H1 (cell line): ENCODE measurements at regions not wholly inside any gene's neighbourhood (a gene's known extent, or its start where the extent isn't known, plus 50 kb on each side); places are given as distances from the start of the nearest gene placed in this dataset.

Source experiments
- CTCF ChIA-PET: fragments of 300-600 bp; sonication (Branson Sonifier 250); formaldehyde crosslinking; loops from one replicate; lab custom pipeline; 2021; ENCODE audit not compliant: partially characterized antibody; lab: Charles Lee
- POLR2A ChIA-PET: fragments of 300-600 bp; sonication (Branson Sonifier 250); formaldehyde crosslinking; loops from one replicate; lab custom pipeline; 2021; ENCODE audit warnings: inconsistent platforms; ENCODE audit not compliant: partially characterized antibody; lab: Charles Lee
- DNase-seq, 2 experiments: peaks; one replicate each; pipeline versions ENCODE4 v3.0.0 to v3.0.0-alpha.2; 2010 to 2022; ENCODE audit warnings: low spot score in 2 of 2, low read depth in 1 of 2, mixed read lengths in 1 of 2
- FAIRE-seq: peaks from 2 replicates; lab custom pipeline; 2011; peaks lifted over from hg19 to GRCh38; lab: Jason Lieb, UNC
- H2AFZ ChIP-seq: 2 replicates; pipeline ENCODE4 v1.8.1; 2012; ENCODE audit warnings: low read length, inconsistent platforms
- H2AK5ac ChIP-seq: 2 replicates; pipeline ENCODE4 v1.6.1; 2013; ENCODE audit warnings: low read depth, low read length
- H2BK120ac ChIP-seq: replicated peaks from 2 replicates; pipeline ENCODE3; 2013; ENCODE audit warnings: low read depth, low read length, inconsistent platforms
- H2BK12ac ChIP-seq: 2 replicates; pipeline ENCODE4 v1.6.1; 2013; ENCODE audit warnings: low read depth, low read length
- H2BK15ac ChIP-seq: 2 replicates; pipeline ENCODE4 v1.6.1; 2013; ENCODE audit warnings: low read length
- H2BK20ac ChIP-seq: 2 replicates; pipeline ENCODE4 v1.6.1; 2013; ENCODE audit warnings: low read length
- H2BK5ac ChIP-seq: 2 replicates; pipeline ENCODE4 v1.6.1; 2013; ENCODE audit warnings: low read depth, low read length
- H3K14ac ChIP-seq: 2 replicates; pipeline ENCODE4 v1.6.1; 2013; ENCODE audit warnings: inconsistent platforms; ENCODE audit not compliant: insufficient read length
- H3K18ac ChIP-seq: 2 replicates; pipeline ENCODE4 v1.6.1; 2013; ENCODE audit warnings: low read length; ENCODE audit errors: extremely low read depth
- H3K23ac ChIP-seq: 2 replicates; pipeline ENCODE4 v1.6.1; 2013; ENCODE audit warnings: inconsistent platforms; ENCODE audit not compliant: insufficient read length
- H3K23me2 ChIP-seq: 2 replicates; pipeline ENCODE4 v1.6.1; 2013; ENCODE audit warnings: low read depth, low read length
- H3K27ac ChIP-seq: 2 replicates; pipeline ENCODE4 v1.6.1; 2011; ENCODE audit warnings: low read depth, low read length, inconsistent platforms
- H3K27me3 ChIP-seq, 4 experiments: replicated peaks in 1 of 4; 1 replicate in 1 of 4; 2 replicates in 3 of 4; pipeline versions ENCODE4 v1.6.1 to v1.8.1; 2011 to 2013; ENCODE audit warnings: low read length in 3 of 4, mild to moderate bottlenecking in 3 of 4, inconsistent platforms in 2 of 4, mixed read lengths in 2 of 4, moderate library complexity in 1 of 4; ENCODE audit not compliant: control insufficient read depth in 3 of 4, insufficient read depth in 3 of 4; ENCODE audit errors: extremely low read depth in 1 of 4
- H3K36me3 ChIP-seq, 4 experiments: 2 replicates each; pipeline versions ENCODE4 v1.6.1 to v1.8.1; 2011 to 2013; ENCODE audit warnings: mild to moderate bottlenecking in 4 of 4, low read length in 3 of 4, moderate library complexity in 2 of 4, control low read depth in 1 of 4, inconsistent platforms in 1 of 4; ENCODE audit not compliant: insufficient read depth in 4 of 4, control insufficient read depth in 2 of 4
- H3K4ac ChIP-seq: replicated peaks from 2 replicates; pipeline ENCODE3; 2013; ENCODE audit warnings: low read length, low read depth, mixed read lengths, inconsistent platforms; ENCODE audit not compliant: insufficient read length
- H3K4me1 ChIP-seq, 4 experiments: replicated peaks in 1 of 4; 1 replicate in 1 of 4; 2 replicates in 3 of 4; pipeline versions ENCODE4 v1.6.1 to v1.8.1; 2011 to 2013; ENCODE audit warnings: low read length in 3 of 4, inconsistent platforms in 2 of 4, mixed read lengths in 1 of 4; ENCODE audit not compliant: insufficient read depth in 4 of 4, control insufficient read depth in 3 of 4
- H3K4me2 ChIP-seq, 2 experiments: 2 replicates each; pipeline versions ENCODE4 v1.6.1 to v1.8.1; 2011 to 2013; ENCODE audit warnings: low read depth in 2 of 2, low read length in 2 of 2, control low read depth in 1 of 2, inconsistent platforms in 1 of 2, mild to moderate bottlenecking in 1 of 2; ENCODE audit not compliant: insufficient read depth in 1 of 2
- H3K4me3 ChIP-seq, 4 experiments: fragments of 200-600, 300-600 bp in 1 of 4; sonication (generic), shearing (Covaris generic), sonication (Bioruptor Twin) in 1 of 4; 2 replicates each; pipeline versions ENCODE4 v1.5.1 to v1.8.1; 2011 to 2016; ENCODE audit warnings: low read length in 4 of 4, low read depth in 3 of 4, control low read depth in 2 of 4, inconsistent platforms in 2 of 4, mild to moderate bottlenecking in 2 of 4, mixed read lengths in 1 of 4, moderate library complexity in 1 of 4; ENCODE audit not compliant: insufficient read depth in 2 of 4; ENCODE audit errors: extremely low read depth in 1 of 4
- H3K56ac ChIP-seq: replicated peaks from 2 replicates; pipeline ENCODE3; 2013; ENCODE audit warnings: low read depth, mild to moderate bottlenecking, mixed read lengths, low read length, inconsistent platforms; ENCODE audit not compliant: insufficient read length
- H3K79me1 ChIP-seq: 2 replicates; pipeline ENCODE4 v1.6.1; 2013; ENCODE audit warnings: low read depth, low read length, control low read depth
- H3K79me2 ChIP-seq, 2 experiments: 2 replicates each; pipeline versions ENCODE4 v1.6.1 to v1.8.1; 2012 to 2013; ENCODE audit warnings: low read length in 2 of 2, mild to moderate bottlenecking in 2 of 2, inconsistent platforms in 1 of 2; ENCODE audit not compliant: insufficient read depth in 2 of 2, control insufficient read depth in 1 of 2
- H3K9ac ChIP-seq, 4 experiments: replicated peaks in 1 of 4; 1 replicate in 1 of 4; 2 replicates in 3 of 4; pipeline versions ENCODE4 v1.6.1 to v1.8.1; 2011 to 2013; ENCODE audit warnings: low read depth in 3 of 4, low read length in 3 of 4, control low read depth in 2 of 4, mild to moderate bottlenecking in 2 of 4, moderate library complexity in 2 of 4, inconsistent platforms in 1 of 4; ENCODE audit errors: extremely low read depth in 1 of 4
- H3K9me3 ChIP-seq, 2 experiments: 2 replicates each; pipeline versions ENCODE4 v1.6.1 to v1.8.1; 2012 to 2013; ENCODE audit warnings: mild to moderate bottlenecking in 2 of 2, moderate library complexity in 2 of 2, control low read depth in 1 of 2, inconsistent platforms in 1 of 2, low read depth in 1 of 2, low read length in 1 of 2, mixed read lengths in 1 of 2; ENCODE audit not compliant: insufficient read depth in 2 of 2
- H4K20me1 ChIP-seq, 2 experiments: replicated peaks in 1 of 2; 2 replicates each; pipeline versions ENCODE3 to v1.8.1; 2011 to 2013; ENCODE audit warnings: inconsistent platforms in 2 of 2, low read length in 2 of 2, mild to moderate bottlenecking in 1 of 2; ENCODE audit not compliant: insufficient read depth in 2 of 2, control insufficient read depth in 1 of 2
- H4K5ac ChIP-seq: 2 replicates; pipeline ENCODE4 v1.6.1; 2013; ENCODE audit warnings: low read length, low read depth, mixed read lengths, inconsistent platforms; ENCODE audit not compliant: insufficient read length
- H4K8ac ChIP-seq: 2 replicates; pipeline ENCODE4 v1.8.0; 2013; ENCODE audit warnings: mild to moderate bottlenecking, moderate library complexity, low read length, inconsistent platforms; ENCODE audit not compliant: insufficient read depth; ENCODE audit errors: extremely low read depth
- H4K91ac ChIP-seq: replicated peaks from 2 replicates; pipeline ENCODE3; 2013; ENCODE audit warnings: low read length, mixed read lengths, inconsistent platforms; ENCODE audit not compliant: insufficient read length
- ASH2L ChIP-seq: fragments of 200-600, 300-600 bp; sonication (generic); IDR thresholded peaks from one replicate; pipeline ENCODE4 v1.7.1; 2017; ENCODE audit warnings: low read length
- CEBPB ChIP-seq: IDR thresholded peaks from 2 replicates; pipeline ENCODE4 v1.6.1; 2012; ENCODE audit warnings: low read depth, low read length
- CHD1 ChIP-seq: IDR thresholded peaks from 2 replicates; pipeline ENCODE4 v1.6.1; 2012; ENCODE audit warnings: low read depth, low read length, improper control_type of control experiment
- E2F6 ChIP-seq: IDR thresholded peaks from 2 replicates; pipeline ENCODE4 v1.6.1; 2012; ENCODE audit warnings: inconsistent platforms
- HDAC2 ChIP-seq, 2 experiments: fragments of 300-600 bp in 1 of 2; sonication (generic) in 1 of 2; IDR thresholded peaks; 2 replicates each; pipeline ENCODE4 v1.6.1; 2011 to 2012; ENCODE audit warnings: low read depth in 2 of 2, low read length in 2 of 2, mild to moderate bottlenecking in 2 of 2, moderate library complexity in 2 of 2, borderline replicate concordance in 1 of 2, inconsistent platforms in 1 of 2
- SP2 ChIP-seq: IDR thresholded peaks from 2 replicates; pipeline ENCODE4 v1.6.1; 2012; ENCODE audit warnings: mild to moderate bottlenecking, low read length, inconsistent platforms
- TBP ChIP-seq: IDR thresholded peaks from 2 replicates; pipeline ENCODE4 v1.6.1; 2011; ENCODE audit warnings: low read depth, low read length, improper control_type of control experiment
- WGBS, 2 experiments: shearing (Covaris generic) in 1 of 2; methylation state at CpG; one replicate each; pipeline versions ENCODE4 v1.1.6 to v1.1.7; 2013 to 2015; ENCODE audit warnings: low lambda C conversion rate in 2 of 2, mixed read lengths in 2 of 2, inconsistent platforms in 1 of 2, low coverage in 1 of 2, missing lambda C conversion rate in 1 of 2; ENCODE audit not compliant: insufficient replicate concordance in 2 of 2, insufficient coverage in 1 of 2, insufficient read length in 1 of 2; ENCODE audit errors: extremely low coverage in 1 of 2, missing lambda C conversion rate in 1 of 2; 5-methylcytosine and 5-hydroxymethylcytosine counted together
- TF ChIP-seq, protein P1 (sequence below): IDR thresholded peaks from 2 replicates; pipeline ENCODE4 v1.6.1; 2012; ENCODE audit warnings: inconsistent platforms

GRCh38 chr12:93990832-93991803 is 157.3 kb upstream of the PLXNC1 start:
- 51% methylated on average over 20 of the region's 20 CpGs; no CpG with 5 or more reads in 1 of the 2 experiments for WGBS, 2 experiments
- H4K20me1 ChIP-seq = no peaks in the 10 kb centered on the region
- H3K9me3 ChIP-seq = no peaks in the 10 kb centered on the region
- CTCF ChIA-PET = interaction anchor here (0.5 to 2.9 kb wide), 31 partner anchors 8 to 422 kb away, joined by 3 to 20 read pairs (median 3); no protein-coding TSS in a partner anchor
- no peak overlapping the region for H3K9ac ChIP-seq
- H3K36me3 ChIP-seq = no peaks in the 10 kb centered on the region
- POLR2A ChIA-PET = interaction anchor here (1.9 kb wide), 1 partner anchor 11 kb away, joined by 5 read pairs; no protein-coding TSS in a partner anchor
- H3K27ac ChIP-seq = no peak overlapping the region
- H2BK20ac ChIP-seq = no peak overlapping the region
- H3K23me2 ChIP-seq = no peaks in the 10 kb centered on the region
- peak; percentile 31 to 60 for DNase-seq
- no peaks in the 10 kb centered on the region for H3K79me1 ChIP-seq
- H3K79me2 ChIP-seq = no peaks in the 10 kb centered on the region
- H3K4ac ChIP-seq = no peak overlapping the region
- no peak overlapping the region for H2BK15ac ChIP-seq
- H3K23ac ChIP-seq = no peak overlapping the region
- no peak overlapping the region; a peak in 1 of 4 replicates for H3K4me2 ChIP-seq
- no peak overlapping the region for H4K91ac ChIP-seq
- H3K14ac ChIP-seq = no peak overlapping the region
- H3K27me3 ChIP-seq = no peaks in the 10 kb centered on the region
- no peak overlapping the region for H2BK5ac ChIP-seq
- peak overlapping the region; percentile 72 for H2AFZ ChIP-seq
- no peak overlapping the region for H4K5ac ChIP-seq
- peak; percentile 79 for FAIRE-seq
- no peak overlapping the region for H3K56ac ChIP-seq
- H2AK5ac ChIP-seq = no peak overlapping the region
- H3K18ac ChIP-seq = no peak overlapping the region
- H3K4me1 ChIP-seq = peaks cover 0 to 4% (median 2%) of the 10 kb centered on the region in 4 experiments; a peak in 5 of 7 replicates
- H3K4me3 ChIP-seq = no peak overlapping the region
- H2BK120ac ChIP-seq = no peak overlapping the region
- H4K8ac ChIP-seq = no peak overlapping the region
- H2BK12ac ChIP-seq = peak overlapping the region; percentile 84; the same call in 1 of the 2 replicates
- TF ChIP-seq ASH2L = no peak
- no peak for TF ChIP-seq E2F6
- no peak for TF ChIP-seq CEBPB
- TF ChIP-seq SP2 = no peak
- TF ChIP-seq, protein P1, sequence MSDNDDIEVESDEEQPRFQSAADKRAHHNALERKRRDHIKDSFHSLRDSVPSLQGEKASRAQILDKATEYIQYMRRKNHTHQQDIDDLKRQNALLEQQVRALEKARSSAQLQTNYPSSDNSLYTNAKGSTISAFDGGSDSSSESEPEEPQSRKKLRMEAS = 0 out of 2 replicates have a peak, but pooled peaks have one; percentile 33
- no peak for TF ChIP-seq CHD1
- TF ChIP-seq TBP = no peak
- TF ChIP-seq HDAC2 (IDR thresholded peaks at IDR 0.05; ENCODE audit: borderline replicate concordance in 1 of 2, low read depth in 2 of 2, low read length in 2 of 2) = no peak
